ENCODE measurements at regions not wholly inside any gene's neighbourhood (a gene's known extent, or its start where the extent isn't known, plus 50 kb on each side); places are given as distances from the start of the nearest gene placed in this dataset.

- no peaks in the 10 kb centered on the region for H4K20me1 ChIP-seq (ENCODE audit: insufficient read depth, low read length)
- no peaks in the 10 kb centered on the region for H3K4me1 ChIP-seq (ENCODE audit: low read length)
- no peak overlapping the region for H3K4me3 ChIP-seq (ENCODE audit: low read length)
- H3K27me3 ChIP-seq (ENCODE audit: low read depth, low read length) = no peaks in the 10 kb centered on the region
- H3K36me3 ChIP-seq (replicated peaks; ENCODE audit: low read depth, low read length) = no peaks in the 10 kb centered on the region
- no peak overlapping the region for H3K9ac ChIP-seq (ENCODE audit: low read length)
- no peak overlapping the region for H2AFZ ChIP-seq (ENCODE audit: low read depth, low read length)
- H3K79me2 ChIP-seq (ENCODE audit: low read length) = no peaks in the 10 kb centered on the region
- H3K9me3 ChIP-seq (ENCODE audit: insufficient read depth, low read length) = no peaks in the 10 kb centered on the region
- H3K4me2 ChIP-seq (ENCODE audit: low read length) = no peak overlapping the region
- no peak overlapping the region for H3K27ac ChIP-seq (ENCODE audit: low read length)
- no peak for TF ChIP-seq CTCF (IDR thresholded peaks at IDR 0.05; ENCODE audit: low read depth, low read length)
- TF ChIP-seq EZH2phosphoT487 (IDR thresholded peaks at IDR 0.05; ENCODE audit: low read depth) = no peak
These were observed 154.4 kb upstream of the EPB41L4A start for GRCh38 chr5:112573441-112573840.

- TF ChIP-seq EZH2phosphoT487 (IDR thresholded peaks at IDR 0.05; ENCODE audit: low read depth) (no peak), CTCF (IDR thresholded peaks at IDR 0.05; ENCODE audit: low read depth, low read length) (no peak)
- Histone ChIP-seq H2AFZ (ENCODE audit: low read depth, low read length) (no peak overlapping the region), H3K9me3 (ENCODE audit: insufficient read depth, low read length) (no peaks in the 10 kb centered on the region), H3K9ac (ENCODE audit: low read length) (no peak overlapping the region), H3K27ac (ENCODE audit: low read length) (no peak overlapping the region), H3K4me3 (ENCODE audit: low read length) (no peak overlapping the region), H3K79me2 (ENCODE audit: low read length) (no peaks in the 10 kb centered on the region), H3K4me2 (ENCODE audit: low read length) (no peak overlapping the region), H4K20me1 (ENCODE audit: insufficient read depth, low read length) (no peaks in the 10 kb centered on the region), H3K27me3 (ENCODE audit: low read depth, low read length) (no peaks in the 10 kb centered on the region), H3K4me1 (ENCODE audit: low read length) (no peaks in the 10 kb centered on the region), H3K36me3 (replicated peaks; ENCODE audit: low read depth, low read length) (no peaks in the 10 kb centered on the region)
These were observed 155.5 kb upstream of the EPB41L4A start for GRCh38 chr5:112574536-112574935.

GRCh38 chr5:112576298-112576925 lies 157.3 kb upstream of the EPB41L4A start:
- no peaks in the 10 kb centered on the region for H3K79me2 ChIP-seq (ENCODE audit: low read length)

GRCh38 chr5:112579599-112580170 lies 158.0 kb upstream of the APC start:
- H4K20me1 ChIP-seq (ENCODE audit: insufficient read depth, low read length) = no peaks in the 10 kb centered on the region
- no peaks in the 10 kb centered on the region for H3K9me3 ChIP-seq (ENCODE audit: insufficient read depth, low read length)
- H3K79me2 ChIP-seq (ENCODE audit: low read length) = no peaks in the 10 kb centered on the region
- H3K36me3 ChIP-seq (replicated peaks; ENCODE audit: low read depth, low read length) = no peaks in the 10 kb centered on the region
- H3K4me2 ChIP-seq (ENCODE audit: low read length) = no peak overlapping the region
- no peak overlapping the region for H2AFZ ChIP-seq (ENCODE audit: low read depth, low read length)
- H3K9ac ChIP-seq (ENCODE audit: low read length) = no peak overlapping the region
- TF ChIP-seq EZH2phosphoT487 (IDR thresholded peaks at IDR 0.05; ENCODE audit: low read depth) (no peak), CTCF (IDR thresholded peaks at IDR 0.05; ENCODE audit: low read depth, low read length) (no peak)
- H3K4me3 ChIP-seq (ENCODE audit: low read length) = no peak overlapping the region
- no peaks in the 10 kb centered on the region for H3K27me3 ChIP-seq (ENCODE audit: low read depth, low read length)
- no peak overlapping the region for H3K27ac ChIP-seq (ENCODE audit: low read length)
- H3K4me1 ChIP-seq (ENCODE audit: low read length) = no peaks in the 10 kb centered on the region

More at GRCh38 chr5:112576298-112576925, 157.3 kb upstream of the EPB41L4A start:
- Histone ChIP-seq H3K4me1 (ENCODE audit: low read length) (no peaks in the 10 kb centered on the region), H3K9ac (ENCODE audit: low read length) (no peak overlapping the region), H4K20me1 (ENCODE audit: insufficient read depth, low read length) (no peaks in the 10 kb centered on the region), H2AFZ (ENCODE audit: low read depth, low read length) (no peak overlapping the region), H3K36me3 (replicated peaks; ENCODE audit: low read depth, low read length) (no peaks in the 10 kb centered on the region), H3K9me3 (ENCODE audit: insufficient read depth, low read length) (no peaks in the 10 kb centered on the region), H3K4me2 (ENCODE audit: low read length) (no peak overlapping the region), H3K27ac (ENCODE audit: low read length) (no peak overlapping the region), H3K4me3 (ENCODE audit: low read length) (no peak overlapping the region), H3K27me3 (ENCODE audit: low read depth, low read length) (no peaks in the 10 kb centered on the region)
- no peak for TF ChIP-seq CTCF (IDR thresholded peaks at IDR 0.05; ENCODE audit: low read depth, low read length)
- TF ChIP-seq EZH2phosphoT487 (IDR thresholded peaks at IDR 0.05; ENCODE audit: low read depth) = no peak
